ENCODE measurements at regions not wholly inside any gene's neighbourhood (a gene's known extent, or its start where the extent isn't known, plus 50 kb on each side); places are given as distances from the start of the nearest gene placed in this dataset.

DNA sequence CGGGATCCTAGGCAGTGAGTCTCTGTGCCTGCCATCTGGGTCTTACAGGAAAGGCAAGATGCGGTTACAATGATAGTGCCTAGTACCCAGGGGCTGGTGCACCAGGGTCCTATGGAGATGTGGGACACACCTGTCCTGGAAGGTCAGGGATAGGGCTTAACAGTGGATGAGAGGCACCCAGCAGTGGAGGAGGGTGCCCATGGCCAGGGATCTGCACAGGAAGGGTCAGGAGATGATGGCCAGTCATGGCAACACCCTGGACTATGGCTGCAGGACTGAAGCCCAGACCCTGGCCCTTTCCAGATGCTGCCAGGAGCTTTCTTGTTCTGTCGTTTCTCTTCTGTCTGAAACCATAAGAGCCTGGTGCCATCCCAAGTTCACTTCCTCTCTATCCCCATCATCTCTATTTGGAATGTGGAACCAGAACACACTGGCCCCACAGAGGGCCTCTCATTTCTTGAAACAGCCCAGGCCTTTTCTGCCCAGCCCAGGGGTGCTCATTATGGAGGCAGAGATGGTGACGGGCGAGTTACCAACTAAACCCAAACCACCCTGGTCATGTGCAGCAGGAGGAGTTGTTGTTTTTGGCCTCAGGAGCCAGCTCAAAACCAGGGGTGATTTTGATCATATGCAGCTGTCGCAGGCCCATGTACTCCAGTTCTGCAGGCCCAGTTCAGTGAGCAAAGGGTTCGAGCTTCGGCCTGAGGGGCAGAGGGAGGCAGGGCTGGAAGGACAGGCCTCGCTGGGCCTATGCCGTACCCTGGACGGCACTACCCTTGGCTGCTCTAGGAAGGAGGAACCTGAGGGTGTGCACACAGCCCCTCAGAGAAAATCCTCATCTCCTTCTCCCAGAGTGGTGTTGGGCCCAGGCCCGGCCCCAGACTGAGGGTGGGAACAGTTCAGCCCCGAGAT, 52.6 kb upstream of the GDF10 start:
- peak; percentile 65 for DNase-seq (ENCODE audit: low spot score)

DNA sequence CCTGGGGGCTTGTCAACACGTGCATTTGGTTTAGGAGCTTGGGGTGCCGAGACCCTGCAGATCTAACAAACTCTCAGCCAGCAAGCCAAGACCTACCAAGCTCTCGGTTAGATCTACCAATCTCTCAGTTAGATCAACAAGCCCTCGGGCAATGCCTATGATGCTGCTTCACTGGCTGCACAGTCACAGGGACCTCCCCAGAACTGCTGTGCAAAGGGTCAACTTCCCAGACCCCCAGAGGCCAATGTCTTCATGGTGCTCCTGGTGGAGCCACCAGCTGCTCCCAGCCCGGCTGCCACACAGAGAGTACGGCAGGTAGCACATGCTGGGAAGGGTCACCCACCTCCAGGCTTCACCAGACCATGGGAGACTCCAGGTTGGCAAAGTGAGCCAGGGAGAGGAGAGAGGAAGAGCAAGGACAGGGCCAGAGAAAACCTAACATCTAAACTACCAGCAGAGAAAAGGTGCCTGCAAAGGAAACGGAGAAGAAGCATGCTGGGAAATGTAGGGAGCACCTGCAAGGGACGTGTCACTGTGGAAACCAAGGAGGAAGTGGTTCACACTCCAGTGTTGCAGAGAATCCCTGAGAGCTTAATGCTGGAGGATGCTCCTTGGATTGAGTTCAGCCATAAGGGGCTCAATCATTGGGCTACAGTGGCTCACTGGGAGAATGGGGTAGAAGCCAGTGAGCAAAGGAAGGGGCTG, 51.5 kb upstream of the GDF10 start:
- peak; percentile 75 for DNase-seq (ENCODE audit: low spot score)

DNA sequence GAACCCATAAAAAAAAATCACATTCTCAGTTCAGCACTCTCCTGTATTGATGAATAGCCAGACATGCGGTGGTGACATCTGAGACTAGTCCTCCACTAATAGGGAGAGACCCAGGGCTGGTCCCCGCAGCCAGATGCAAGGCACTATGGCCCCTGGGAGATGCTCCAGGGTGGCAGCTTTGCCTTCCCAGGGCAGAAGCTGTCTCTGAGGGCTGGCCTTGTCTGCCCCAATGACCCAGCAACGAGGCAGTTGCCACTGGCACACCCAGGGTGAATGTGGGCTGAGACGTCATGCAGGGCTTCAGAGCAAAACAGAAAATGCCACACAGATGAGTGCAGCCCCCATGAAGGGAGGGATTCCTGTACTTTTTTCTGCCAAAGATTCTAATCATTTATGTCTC, 50.1 kb upstream of the GDF10 start:
- DNase-seq (ENCODE audit: low spot score) = peak; percentile 71

All from mesenteric fat pad (tissue), 1 donor.